GM12872 (cell line): ENCODE measurements at regions not wholly inside any gene's neighbourhood (a gene's known extent, or its start where the extent isn't known, plus 50 kb on each side); places are given as distances from the start of the nearest gene placed in this dataset.

ENCODE experiments used
- CTCF ChIP-seq: IDR thresholded peaks from 3 replicates; pipeline ENCODE4 v1.5.1; 2011; ENCODE audit warnings: low read depth, mild to moderate bottlenecking, low read length, moderate library complexity; ENCODE audit not compliant: insufficient read depth

- TF ChIP-seq CTCF: no peak
These were observed 652.5 kb downstream of the SLITRK1 start for GRCh38 chr13:83229574-83230305.

DNA sequence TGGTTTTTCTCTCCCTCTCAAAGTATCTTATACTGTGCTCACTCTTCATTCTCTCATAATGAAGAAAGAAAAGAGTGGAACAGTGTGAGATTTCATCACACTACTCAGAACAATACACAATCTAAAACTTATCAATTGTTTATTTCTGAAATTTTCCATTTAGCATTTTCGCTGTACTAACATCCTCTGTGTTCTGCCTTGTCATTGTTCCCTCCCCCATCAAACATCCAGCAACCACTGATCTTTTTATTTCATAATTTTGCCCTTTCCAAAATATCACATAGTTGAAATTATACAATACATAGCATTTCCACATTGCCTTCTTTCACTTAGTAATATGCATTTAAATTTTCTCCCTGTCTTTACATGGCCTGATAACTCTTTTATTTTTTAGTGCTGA lies 658.7 kb downstream of the SLITRK1 start:
- no peak for TF ChIP-seq CTCF

DNA sequence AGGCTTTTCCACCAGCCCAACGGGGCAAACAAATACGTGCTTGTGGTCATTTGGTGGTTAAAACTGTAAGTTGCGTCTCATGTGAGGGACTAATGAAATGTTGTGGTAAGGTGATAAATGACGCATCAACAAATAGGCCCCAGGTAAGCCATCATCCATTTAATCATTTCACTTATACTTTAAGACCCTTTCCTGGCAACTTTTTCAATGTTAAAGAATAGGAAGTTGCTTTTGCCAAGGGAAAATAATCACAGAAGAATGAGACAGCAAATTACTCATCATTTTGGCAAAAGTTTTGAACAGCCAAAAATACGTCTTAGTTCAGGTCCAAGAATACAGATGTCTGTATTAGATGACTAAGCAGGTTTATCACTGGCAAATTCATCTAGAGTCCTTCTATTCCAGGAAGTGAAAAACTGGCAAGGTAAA lies 660.4 kb downstream of the SLITRK1 start:
- no peak for TF ChIP-seq CTCF

GRCh38 chr13:83221256-83221655 lies 661.0 kb downstream of the SLITRK1 start:
- no peak for TF ChIP-seq CTCF

DNA sequence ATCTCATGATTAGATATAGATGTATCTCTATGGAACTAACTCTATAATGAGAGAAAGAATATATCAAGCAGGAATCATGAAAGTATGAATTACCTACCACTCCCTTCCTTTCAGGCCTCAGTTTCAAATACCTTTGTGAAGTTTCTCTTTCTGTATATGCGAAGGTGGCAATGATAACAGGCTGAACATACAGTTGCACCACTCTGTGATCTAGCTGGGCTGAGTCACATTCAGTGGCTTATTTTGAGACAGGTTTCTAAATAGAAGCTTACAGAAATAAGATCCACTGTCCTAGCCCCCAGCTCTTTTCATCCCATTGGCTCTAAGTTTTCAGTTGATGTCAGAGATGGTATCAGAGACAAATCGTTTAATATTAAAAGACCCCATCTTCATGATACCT lies 662.0 kb downstream of the SLITRK1 start:
- TF ChIP-seq CTCF: no peak

DNA sequence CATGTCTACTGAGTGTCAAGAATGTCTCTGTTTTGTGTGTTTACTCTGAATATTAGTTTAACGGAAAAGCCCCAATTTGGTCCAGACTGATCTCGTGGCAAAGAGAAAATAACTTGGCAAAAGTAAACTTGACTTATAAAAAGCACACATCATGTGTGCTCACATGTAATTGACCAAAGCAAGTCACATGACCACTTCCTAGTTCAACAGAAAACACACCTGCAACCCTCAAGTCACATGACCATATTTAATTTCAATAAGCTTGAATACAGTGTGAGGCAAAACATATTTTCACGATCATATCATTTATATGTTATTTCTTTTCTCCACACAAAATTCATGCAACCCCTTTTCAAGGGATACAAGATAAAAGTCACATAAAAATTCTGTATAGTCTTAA lies 662.4 kb downstream of the SLITRK1 start:
- TF ChIP-seq CTCF: no peak

DNA sequence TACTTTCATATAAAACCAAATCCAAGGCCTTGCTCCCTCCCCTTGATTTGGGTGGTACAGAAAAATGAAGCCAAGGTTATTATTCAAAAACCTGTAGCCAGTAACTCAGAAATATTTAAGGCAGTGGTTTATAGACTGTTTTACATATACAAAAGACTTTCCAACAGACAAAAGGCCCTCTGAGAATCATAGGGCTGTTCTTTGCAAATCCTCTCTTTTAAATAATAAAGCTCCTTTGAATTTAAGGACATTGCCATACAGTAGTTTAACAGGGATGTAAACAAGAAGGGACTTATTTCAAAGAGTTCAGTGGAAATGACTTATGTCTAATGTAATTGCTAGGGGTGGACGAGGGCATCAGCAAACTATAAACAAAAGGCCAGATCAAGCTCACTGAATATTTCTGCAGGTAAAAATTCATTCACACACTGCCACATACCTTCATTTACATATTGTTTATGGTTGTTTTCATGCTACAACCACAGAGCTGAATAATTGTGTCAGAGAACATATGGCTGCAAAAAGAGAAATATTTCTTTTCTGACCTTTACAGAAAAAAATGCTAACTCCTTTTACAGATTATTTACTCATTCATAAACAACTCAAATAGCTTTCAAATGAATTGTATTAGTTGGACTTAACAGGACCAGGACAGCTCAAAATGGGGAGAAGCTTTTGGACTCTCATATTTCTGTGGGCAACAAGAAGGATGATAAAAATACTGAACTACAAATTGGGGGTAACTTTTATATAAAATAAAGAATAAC lies 665.6 kb downstream of the SLITRK1 start:
- no peak for TF ChIP-seq CTCF
